NB4 (cell line): ENCODE measurements at regions not wholly inside any gene's neighbourhood (a gene's known extent, or its start where the extent isn't known, plus 50 kb on each side); places are given as distances from the start of the nearest gene placed in this dataset.

Source experiments
- DNase-seq: peaks from one replicate; pipeline ENCODE4 v3.0.0; 2010; ENCODE audit warnings: low read depth
- H3K4me3 ChIP-seq: one replicate; pipeline ENCODE4 v1.5.1; 2011; ENCODE audit warnings: mild to moderate bottlenecking, low read depth, low read length, moderate library complexity
- CTCF ChIP-seq: IDR thresholded peaks from one replicate; pipeline ENCODE4 v1.5.1; 2012; ENCODE audit warnings: low read depth, low read length
- MAX ChIP-seq: IDR thresholded peaks from 2 replicates; pipeline ENCODE4 v1.6.1; 2011; ENCODE audit warnings: low read depth, low read length
- MYC ChIP-seq: IDR thresholded peaks from 2 replicates; pipeline ENCODE4 v1.6.1; 2011; ENCODE audit warnings: low read depth, low read length
- POLR2A ChIP-seq: IDR thresholded peaks from 2 replicates; pipeline ENCODE4 v1.6.1; 2011; ENCODE audit warnings: mild to moderate bottlenecking; ENCODE audit not compliant: insufficient read length; ENCODE audit errors: extremely low read depth

GRCh38 chr10:109417803-109418202, 505.5 kb downstream of the XPNPEP1 start:
- TF ChIP-seq POLR2A (no peak), MAX (no peak), CTCF (no peak)
- no peak for DNase-seq
- no peak overlapping the region for H3K4me3 ChIP-seq

- TF ChIP-seq CTCF = no peak
- TF ChIP-seq POLR2A = no peak
- no peak for TF ChIP-seq MAX
- TF ChIP-seq MYC = no peak
- H3K4me3 ChIP-seq = no peak overlapping the region
- DNase-seq = no peak
Observed at GRCh38 chr10:109412353-109412752, 511.0 kb downstream of the XPNPEP1 start.

- TF ChIP-seq MYC = no peak
- no peak for TF ChIP-seq CTCF
- TF ChIP-seq MAX = no peak
- TF ChIP-seq POLR2A = no peak
Observed at GRCh38 chr10:109411917-109412316, 511.4 kb downstream of the XPNPEP1 start.

GRCh38 chr10:109405338-109405737, 518.0 kb downstream of the XPNPEP1 start:
- no peak for DNase-seq
- H3K4me3 ChIP-seq = no peak overlapping the region
- TF ChIP-seq CTCF (no peak), POLR2A (no peak), MYC (no peak), MAX (no peak)

More at GRCh38 chr10:109411917-109412316, 511.4 kb downstream of the XPNPEP1 start:
- no peak overlapping the region for H3K4me3 ChIP-seq
- DNase-seq = no peak

- TF ChIP-seq CTCF (no peak), POLR2A (no peak), MYC (no peak)
- DNase-seq = no peak
- H3K4me3 ChIP-seq = no peak overlapping the region
Observed at GRCh38 chr10:109403551-109403950, 519.8 kb downstream of the XPNPEP1 start.

- DNase-seq = no peak
- no peak for TF ChIP-seq MAX
- TF ChIP-seq POLR2A = no peak
- no peak for TF ChIP-seq CTCF
- no peak for TF ChIP-seq MYC
Observed at GRCh38 chr10:109393425-109393824, 529.9 kb downstream of the XPNPEP1 start.

More at GRCh38 chr10:109393425-109393824, 529.9 kb downstream of the XPNPEP1 start:
- no peak overlapping the region for H3K4me3 ChIP-seq
